H1 (cell line): ENCODE measurements at regions not wholly inside any gene's neighbourhood (a gene's known extent, or its start where the extent isn't known, plus 50 kb on each side); places are given as distances from the start of the nearest gene placed in this dataset.

Experiments
- CTBP2 ChIP-seq: IDR thresholded peaks from 2 replicates; pipeline ENCODE4 v1.7.0; 2011; ENCODE audit warnings: borderline replicate concordance, mild to moderate bottlenecking, moderate library complexity, mixed read lengths, low read length; ENCODE audit not compliant: insufficient read depth, insufficient read length
- HDAC2 ChIP-seq, 2 experiments: fragments of 300-600 bp in 1 of 2; sonication (generic) in 1 of 2; IDR thresholded peaks; 2 replicates each; pipeline ENCODE4 v1.6.1; 2011 to 2012; ENCODE audit warnings: low read depth in 2 of 2, low read length in 2 of 2, mild to moderate bottlenecking in 2 of 2, moderate library complexity in 2 of 2, borderline replicate concordance in 1 of 2, inconsistent platforms in 1 of 2
- JUN ChIP-seq: IDR thresholded peaks from 2 replicates; pipeline ENCODE4 v1.6.1; 2011; ENCODE audit warnings: low read depth, mild to moderate bottlenecking, improper control_type of control experiment, low read length
- RNF2 ChIP-seq: fragments of 200-900, 300-1000 bp; sonication (generic); IDR thresholded peaks from 2 replicates; pipeline ENCODE4 v1.7.1; 2016; ENCODE audit warnings: borderline replicate concordance, low read depth, mild to moderate bottlenecking, antibody characterized with exemption, low read length; ENCODE audit not compliant: poor library complexity, severe bottlenecking; ENCODE audit errors: missing control alignments
- SIX5 ChIP-seq: IDR thresholded peaks from 2 replicates; pipeline ENCODE4 v1.6.1; 2011; ENCODE audit warnings: mild to moderate bottlenecking, low read depth, low read length
- TEAD4 ChIP-seq: IDR thresholded peaks from 2 replicates; pipeline ENCODE4 v1.6.1; 2012; ENCODE audit warnings: low read depth, low read length, inconsistent platforms, mixed read lengths

- TF ChIP-seq HDAC2 (IDR thresholded peaks at IDR 0.05; ENCODE audit: borderline replicate concordance in 1 of 2, low read depth in 2 of 2, low read length in 2 of 2) (no peak), RNF2 (no peak), TEAD4 (no peak), SIX5 (no peak), JUN (no peak), CTBP2 (no peak)
Measured at GRCh38 chr9:107999890-108000289, 510.3 kb upstream of the KLF4 start (continued).
